ENCODE measurements at regions not wholly inside any gene's neighbourhood (a gene's known extent, or its start where the extent isn't known, plus 50 kb on each side); places are given as distances from the start of the nearest gene placed in this dataset.

GRCh38 chr22:22982616-22983015, 87.7 kb upstream of the GNAZ start:
- TF ChIP-seq EP300 (IDR thresholded peaks at IDR 0.05) (no peak), POLR2A (IDR thresholded peaks at IDR 0.05) (no peak), CTCF (IDR thresholded peaks at IDR 0.05) (no peak)
